GM12878 (cell line): ENCODE measurements at regions not wholly inside any gene's neighbourhood (a gene's known extent, or its start where the extent isn't known, plus 50 kb on each side); places are given as distances from the start of the nearest gene placed in this dataset.

Experiments
- ATAC-seq: fragments of 200-7000 bp; cut with Tn5 transposase; 3 replicates; pipeline ENCODE4 v1.9.1; 2020; ENCODE audit warnings: mild to moderate bottlenecking, moderate library complexity
- BruUV-seq: library from RNA; stranded (reverse); fragments of 400-500 nt; replicated peaks from 2 replicates; lab custom pipeline; 2021; lab: Mats Ljungman, UMichigan
- CTCF ChIA-PET: fragments of 300-600 bp; sonication (Branson Sonifier 250); formaldehyde crosslinking; extraction: SDS; loops from one replicate; lab custom pipeline; 2021; ENCODE audit warnings: inconsistent platforms; lab: Yijun Ruan, JAX
- POLR2A ChIA-PET: fragments of 350-600 bp; formaldehyde crosslinking; extraction: SDS; loops from one replicate; lab custom pipeline; 2021; ENCODE audit warnings: inconsistent platforms; lab: Charles Lee
- RAD21 ChIA-PET: fragments of 300-600 bp; sonication (Branson Sonifier 250); formaldehyde crosslinking; loops from one replicate; lab custom pipeline; 2023; ENCODE audit warnings: antibody characterized with exemption; ENCODE audit not compliant: unreplicated experiment; lab: Charles Lee
- SMC1A ChIA-PET: fragments of 300-600 bp; sonication (Branson Sonifier 250); formaldehyde crosslinking; loops from one replicate; lab custom pipeline; 2023; ENCODE audit not compliant: unreplicated experiment, uncharacterized antibody; lab: Charles Lee
- DNase-seq: peaks from one replicate; pipeline ENCODE4 v3.0.0-alpha.2; 2011; ENCODE audit warnings: low read depth, low spot score
- FAIRE-seq: peaks from 3 replicates; lab custom pipeline; 2011; peaks lifted over from hg19 to GRCh38; lab: Jason Lieb, UNC
- H2AFZ ChIP-seq: 2 replicates; pipeline ENCODE4 v1.6.0; 2011; ENCODE audit warnings: low read depth, low read length, control low read depth; ENCODE audit not compliant: control insufficient read depth
- H3K27ac ChIP-seq: 2 replicates; pipeline ENCODE4 v1.5.1; 2011; ENCODE audit warnings: control low read depth; ENCODE audit not compliant: control insufficient read depth, insufficient read depth
- H3K27me3 ChIP-seq, 2 experiments: replicated peaks in 1 of 2; 2 replicates each; pipeline versions ENCODE4 v1.6.0 to v1.6.1; 2011; ENCODE audit warnings: low read length in 1 of 2; ENCODE audit not compliant: control insufficient read depth in 2 of 2, insufficient read depth in 2 of 2
- H3K36me3 ChIP-seq, 2 experiments: 2 replicates each; pipeline ENCODE4 v1.5.1; 2011; ENCODE audit warnings: low read length in 1 of 2; ENCODE audit not compliant: control insufficient read depth in 2 of 2, insufficient read depth in 2 of 2
- H3K4me1 ChIP-seq: 2 replicates; pipeline ENCODE4 v1.6.1; 2011; ENCODE audit warnings: mild to moderate bottlenecking, low read length, moderate library complexity, mixed read lengths; ENCODE audit not compliant: control insufficient read depth, insufficient read depth
- H3K4me2 ChIP-seq: 2 replicates; pipeline ENCODE4 v1.6.0; 2011; ENCODE audit warnings: control low read depth; ENCODE audit not compliant: control insufficient read depth, insufficient read depth
- H3K4me3 ChIP-seq: fragments of 200-600 bp; sonication (generic); 2 replicates; pipeline ENCODE4 v1.5.1; 2016
- H3K79me2 ChIP-seq: 2 replicates; pipeline ENCODE4 v1.6.0; 2011; ENCODE audit warnings: low read length; ENCODE audit not compliant: control insufficient read depth, insufficient read depth
- H3K9ac ChIP-seq: 2 replicates; pipeline ENCODE4 v1.8.0; 2011; ENCODE audit warnings: low read length, control low read depth, mixed read lengths; ENCODE audit not compliant: control insufficient read depth, insufficient read depth
- H3K9me3 ChIP-seq: replicated peaks from 3 replicates; pipeline ENCODE4 v1.5.1; 2011; ENCODE audit warnings: mild to moderate bottlenecking, low read length; ENCODE audit not compliant: control insufficient read depth, insufficient read depth
- H4K20me1 ChIP-seq: 2 replicates; pipeline ENCODE4 v1.6.0; 2011; ENCODE audit not compliant: control insufficient read depth, insufficient read depth
- ASH2L ChIP-seq: fragments of 300-600, 200-600 bp; sonication (generic); IDR thresholded peaks from 2 replicates; pipeline ENCODE4 v1.6.1; 2017; ENCODE audit warnings: low read depth, mild to moderate bottlenecking, borderline replicate concordance
- CUX1 ChIP-seq: IDR thresholded peaks from 2 replicates; pipeline ENCODE4 v1.6.1; 2012; ENCODE audit warnings: improper control_type of control experiment, low read depth, low read length; ENCODE audit not compliant: insufficient replicate concordance
- ESRRA ChIP-seq: IDR thresholded peaks from 2 replicates; pipeline ENCODE4 v1.6.1; 2012; ENCODE audit warnings: mild to moderate bottlenecking, low read length, improper control_type of control experiment
- ETV6 ChIP-seq, 2 experiments: fragments of 450-650 bp in 1 of 2; IDR thresholded peaks in 1 of 2; conservative IDR thresholded peaks in 1 of 2; 2 replicates each; pipeline ENCODE4 v1.6.1; 2014; ENCODE audit warnings: antibody characterized with exemption in 1 of 2, borderline replicate concordance in 1 of 2, low read depth in 1 of 2, mild to moderate bottlenecking in 1 of 2, moderate library complexity in 1 of 2
- HDAC2 ChIP-seq: fragments of 200-600 bp; sonication (generic); IDR thresholded peaks from 2 replicates; pipeline ENCODE4 v1.6.1; 2017
- JUNB ChIP-seq: IDR thresholded peaks from 2 replicates; pipeline ENCODE4 v1.6.1; 2016; ENCODE audit warnings: antibody characterized with exemption, mild to moderate bottlenecking
- KLF5 ChIP-seq: fragments of 450-650 bp; IDR thresholded peaks from 2 replicates; pipeline ENCODE4 v1.6.1; 2014; ENCODE audit warnings: mild to moderate bottlenecking; ENCODE audit not compliant: partially characterized antibody
- MXI1 ChIP-seq: fragments of 150-350 bp; IDR thresholded peaks from 2 replicates; pipeline ENCODE4 v1.6.1; 2011; ENCODE audit warnings: low read depth, mild to moderate bottlenecking, inconsistent platforms, low read length, improper control_type of control experiment
- NR2C1 ChIP-seq: fragments of 450-650 bp; IDR thresholded peaks from 2 replicates; pipeline ENCODE4 v1.6.1; 2017; ENCODE audit warnings: antibody characterized with exemption, mild to moderate bottlenecking, moderate library complexity
- PBX3 ChIP-seq: IDR thresholded peaks from 2 replicates; pipeline ENCODE4 v1.6.1; 2011; ENCODE audit warnings: mild to moderate bottlenecking, low read depth, low read length, moderate library complexity; ENCODE audit not compliant: insufficient replicate concordance
- POU2F2 ChIP-seq: IDR thresholded peaks from 3 replicates; pipeline ENCODE4 v1.6.1; 2011; ENCODE audit warnings: low read depth, mild to moderate bottlenecking, low read length, borderline replicate concordance
- RB1 ChIP-seq: fragments of 450-650 bp; formaldehyde crosslinking; IDR thresholded peaks from 2 replicates; pipeline ENCODE4 v1.6.1; 2017; ENCODE audit warnings: mild to moderate bottlenecking, borderline replicate concordance
- SMAD5 ChIP-seq: IDR thresholded peaks from 2 replicates; pipeline ENCODE4 v1.6.1; 2016; ENCODE audit warnings: antibody characterized with exemption, low read depth
- STAT1 ChIP-seq: fragments of 450-650 bp; conservative IDR thresholded peaks from 2 replicates; pipeline ENCODE4 v1.6.1; 2014; ENCODE audit warnings: antibody characterized with exemption, mild to moderate bottlenecking
- STAT3 ChIP-seq: IDR thresholded peaks from 2 replicates; pipeline ENCODE4 v1.6.1; 2011; ENCODE audit warnings: low read depth, low read length, improper control_type of control experiment
- TBL1XR1 ChIP-seq: IDR thresholded peaks from 2 replicates; pipeline ENCODE4 v1.6.1; 2012; ENCODE audit warnings: low read depth, low read length, improper control_type of control experiment
- ZNF24 ChIP-seq: fragments of 450-650 bp; IDR thresholded peaks from 2 replicates; pipeline ENCODE4 v1.6.1; 2017; ENCODE audit warnings: antibody characterized with exemption, mild to moderate bottlenecking
- ZNF384 ChIP-seq: IDR thresholded peaks from 2 replicates; pipeline ENCODE4 v1.6.1; 2012; ENCODE audit warnings: low read depth, mild to moderate bottlenecking, low read length, improper control_type of control experiment, borderline replicate concordance
- WGBS: methylation state at CpG from one replicate; pipeline ENCODE4 v1.1.6; 2016; ENCODE audit warnings: low lambda C conversion rate; ENCODE audit not compliant: insufficient replicate concordance, insufficient coverage; ENCODE audit errors: missing lambda C conversion rate; 5-methylcytosine and 5-hydroxymethylcytosine counted together
- in situ Hi-C: fragments of 300-500 bp; cut with MboI; formaldehyde crosslinking; loops from 9 replicates; pipeline ENCODE4 v1.14.3; 2018; ENCODE audit warnings: mixed read lengths
- intact Hi-C: fragments of 100-400 bp; cut with micrococcal nuclease; formaldehyde crosslinking; loops from one replicate; pipeline ENCODE4 v1.14.2; 2022; ENCODE audit not compliant: unreplicated experiment

GRCh38 chr14:85131226-85131922 lies 398.6 kb upstream of the FLRT2 start:
- no peaks in the 10 kb centered on the region for H3K36me3 ChIP-seq
- H3K27ac ChIP-seq, result no peak overlapping the region
- no peak for ATAC-seq
- H3K4me1 ChIP-seq, result no peaks in the 10 kb centered on the region
- CTCF ChIA-PET, result no interaction called here
- SMC1A ChIA-PET, result interaction anchor here (1.0 kb wide), 1 partner anchor 41 kb away, joined by 3 read pairs; no protein-coding TSS in a partner anchor
- POLR2A ChIA-PET, result no interaction called here
- no peaks in the 10 kb centered on the region for H3K27me3 ChIP-seq
- 27% methylated on average over 2 of the region's 2 CpGs for WGBS
- no peak for FAIRE-seq
- no TSS peak for BruUV-seq
- H3K9ac ChIP-seq, result no peak overlapping the region
- H4K20me1 ChIP-seq, result no peaks in the 10 kb centered on the region
- no peak for DNase-seq
- no peaks in the 10 kb centered on the region for H3K9me3 ChIP-seq
- no peaks in the 10 kb centered on the region for H3K79me2 ChIP-seq
- RAD21 ChIA-PET, result no interaction called here
- intact Hi-C loops (no loop called here), in situ Hi-C loops (no loop called here)
- H2AFZ ChIP-seq, result no peak overlapping the region
- H3K4me2 ChIP-seq, result no peak overlapping the region
- H3K4me3 ChIP-seq, result no peak overlapping the region
- TF ChIP-seq HDAC2 (no peak), SMAD5 (no peak), PBX3 (no peak), ZNF384 (no peak), CUX1 (no peak), KLF5 (no peak), ETV6 (conservative IDR thresholded peaks at IDR 0.05 in 1 of 2, IDR thresholded peaks at IDR 0.05 in 1 of 2; ENCODE audit: borderline replicate concordance in 1 of 2, low read depth in 1 of 2) (no peak), RB1 (no peak), ESRRA (no peak), ASH2L (no peak), POU2F2 (no peak), MXI1 (no peak), ZNF24 (no peak), TBL1XR1 (no peak), STAT1 (no peak), STAT3 (no peak), JUNB (no peak), NR2C1 (no peak)
